SK-MEL-5 (cell line): ENCODE measurements at regions not wholly inside any gene's neighbourhood (a gene's known extent, or its start where the extent isn't known, plus 50 kb on each side); places are given as distances from the start of the nearest gene placed in this dataset.

Source experiments
- DNase-seq: peaks from one replicate; pipeline ENCODE4 v3.0.0-alpha.2; 2016; ENCODE audit warnings: low read depth, low spot score
- in situ Hi-C: cut with HindIII; loops from 2 replicates; pipeline ENCODE4 v1.10.0; 2016; ENCODE audit warnings: low sequenced_read_pairs, high pct_unique_total_duplicates, low pct_unique_long_range_greater_than_20kb
- small RNA-seq, 2 experiments: library from RNA; depleted of rRNA; stranded (forward); fragments of <200 nt; gene quantifications; one replicate each; pipeline ENCODE3, GENCODE V24; 2014

GRCh38 chr4:98722000-98722399, 63.6 kb upstream of the TSPAN5 start:
- DNase-seq, result no peak
- in situ Hi-C loops, result no loop called here

GRCh38 chr4:98720871-98721480, 62.6 kb upstream of the TSPAN5 start:
- DNase-seq, result no peak
- in situ Hi-C loops, result no loop called here

- DNase-seq, result no peak
- in situ Hi-C loops, result no loop called here
Measured at GRCh38 chr4:98716796-98717195, 58.4 kb upstream of the TSPAN5 start.

GRCh38 chr4:98712607-98713006, 54.2 kb upstream of the TSPAN5 start:
- in situ Hi-C loops, result no loop called here
- no peak for DNase-seq

- in situ Hi-C loops, result no loop called here
- no peak for DNase-seq
Measured at GRCh38 chr4:98711526-98711925, 53.1 kb upstream of the TSPAN5 start.

GRCh38 chr4:98710831-98711230, 52.4 kb upstream of the TSPAN5 start:
- no peak for DNase-seq
- in situ Hi-C loops, result no loop called here

Small RNA genes lying in the stretch of these regions (small RNA-seq; reads per million reads assigned to genes)
- 0 reads per million in 2 experiments for gene AC114811.1
